ENCODE measurements at regions not wholly inside any gene's neighbourhood (a gene's known extent, or its start where the extent isn't known, plus 50 kb on each side); places are given as distances from the start of the nearest gene placed in this dataset.
A peak's percentile ranks its signal among the peaks of the same experiment; 100 is the strongest.

- Histone ChIP-seq H4K20me1 (ENCODE audit: insufficient read depth, low read length) (no peaks in the 10 kb centered on the region), H3K27ac (ENCODE audit: low read depth, low read length) (no peak overlapping the region), H3K36me3 (ENCODE audit: insufficient read depth, low read length) (no peaks in the 10 kb centered on the region), H2AFZ (ENCODE audit: low read length) (no peak overlapping the region), H3K79me2 (ENCODE audit: insufficient read depth, low read length) (no peaks in the 10 kb centered on the region), H3K27me3 (ENCODE audit: insufficient read depth, low read length) (peaks cover 7% of the 10 kb centered on the region), H3K4me1 (ENCODE audit: insufficient read depth, low read length) (peaks cover 5% of the 10 kb centered on the region), H3K4me2 (ENCODE audit: insufficient read depth, low read length) (no peak overlapping the region), H3K9me3 (ENCODE audit: low read depth, low read length) (no peaks in the 10 kb centered on the region), H3K4me3 (ENCODE audit: insufficient read depth, low read length) (no peak overlapping the region)
- TF ChIP-seq CTCF (IDR thresholded peaks at IDR 0.05; ENCODE audit: extremely low read depth, low read depth, low read length) = no peak
- DNase-seq (ENCODE audit: insufficient read length, low spot score, missing footprints) = no peak
Observed at GRCh38 chr22:44624689-44625420, 77.1 kb upstream of the PRR5 start.

DNA sequence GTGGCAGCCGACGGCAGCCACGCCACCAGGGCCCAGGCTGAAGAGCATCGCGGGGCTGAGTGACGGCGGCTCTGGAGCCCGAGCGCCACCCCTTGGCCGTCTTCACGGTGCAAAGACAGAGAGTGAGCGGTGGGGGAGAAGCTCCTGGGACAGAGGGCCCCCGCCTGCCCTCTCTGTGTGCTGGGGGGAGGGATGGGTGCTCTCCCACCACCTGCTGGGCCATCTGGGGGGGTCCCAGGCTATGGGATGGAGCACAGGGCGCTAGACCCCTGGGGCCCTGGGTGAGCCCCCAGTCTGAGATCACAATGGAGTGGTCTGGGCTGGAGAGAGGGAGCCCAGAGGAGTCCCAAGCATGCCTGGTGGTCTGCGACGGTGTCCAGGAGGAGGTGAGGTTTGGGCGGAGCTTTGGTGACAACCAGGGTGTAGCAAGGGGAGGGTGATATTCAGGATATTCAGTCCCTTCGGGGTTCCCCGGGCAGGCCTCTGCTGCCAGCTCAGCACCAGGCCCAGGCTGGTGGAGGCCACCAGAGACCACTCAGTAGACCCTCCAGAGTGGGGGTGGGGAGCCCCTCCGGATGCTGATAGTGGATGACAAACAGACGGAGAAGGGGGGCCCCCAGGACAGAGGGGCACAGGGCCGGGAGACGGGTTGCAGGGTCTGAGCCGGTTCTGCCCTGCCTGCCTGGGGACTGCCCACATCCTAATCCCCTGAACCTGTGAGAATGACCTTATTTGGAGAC lies 78.1 kb upstream of the PRR5 start:
- DNase-seq (ENCODE audit: insufficient read length, low spot score, missing footprints) = peak; percentile 92
- H3K4me3 ChIP-seq (ENCODE audit: insufficient read depth, low read length) = no peak overlapping the region
- H3K27ac ChIP-seq (ENCODE audit: low read depth, low read length) = no peak overlapping the region
- peak; percentile 52 for TF ChIP-seq CTCF (IDR thresholded peaks at IDR 0.05; ENCODE audit: extremely low read depth, low read depth, low read length)
- H3K9me3 ChIP-seq (ENCODE audit: low read depth, low read length) = no peaks in the 10 kb centered on the region
- no peaks in the 10 kb centered on the region for H4K20me1 ChIP-seq (ENCODE audit: insufficient read depth, low read length)
- no peaks in the 10 kb centered on the region for H3K36me3 ChIP-seq (ENCODE audit: insufficient read depth, low read length)
- H3K79me2 ChIP-seq (ENCODE audit: insufficient read depth, low read length) = no peaks in the 10 kb centered on the region
- H3K4me1 ChIP-seq (ENCODE audit: insufficient read depth, low read length) = peaks cover 5% of the 10 kb centered on the region
- no peak overlapping the region for H3K4me2 ChIP-seq (ENCODE audit: insufficient read depth, low read length)
- no peak overlapping the region for H2AFZ ChIP-seq (ENCODE audit: low read length)
- peaks cover 7% of the 10 kb centered on the region for H3K27me3 ChIP-seq (ENCODE audit: insufficient read depth, low read length)

DNA sequence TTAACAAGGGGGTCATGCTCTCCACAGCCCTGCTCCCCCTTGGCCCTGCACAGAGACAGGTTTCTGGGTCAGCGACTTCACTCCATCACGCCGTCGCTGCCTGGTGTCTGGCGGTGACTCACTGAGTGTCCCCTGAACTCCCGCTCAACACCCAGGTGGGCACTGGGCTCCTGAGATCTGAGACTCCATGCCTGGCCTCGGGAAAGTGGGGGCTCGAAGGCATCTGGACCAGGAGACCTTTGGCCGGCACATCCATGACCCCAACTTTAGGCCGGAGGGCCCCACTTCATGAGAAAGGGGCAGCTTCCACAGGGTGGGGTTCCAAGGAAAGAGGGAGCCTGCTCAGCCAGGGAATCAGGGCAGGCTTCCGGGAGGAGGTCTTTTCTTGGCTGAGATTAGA lies 79.3 kb upstream of the PRR5 start:
- Histone ChIP-seq H3K27ac (ENCODE audit: low read depth, low read length) (no peak overlapping the region), H3K4me3 (ENCODE audit: insufficient read depth, low read length) (no peak overlapping the region), H3K4me2 (ENCODE audit: insufficient read depth, low read length) (no peak overlapping the region), H2AFZ (ENCODE audit: low read length) (no peak overlapping the region), H3K36me3 (ENCODE audit: insufficient read depth, low read length) (no peaks in the 10 kb centered on the region), H4K20me1 (ENCODE audit: insufficient read depth, low read length) (no peaks in the 10 kb centered on the region), H3K79me2 (ENCODE audit: insufficient read depth, low read length) (no peaks in the 10 kb centered on the region), H3K9me3 (ENCODE audit: low read depth, low read length) (no peaks in the 10 kb centered on the region), H3K27me3 (ENCODE audit: insufficient read depth, low read length) (peaks cover 3% of the 10 kb centered on the region), H3K4me1 (ENCODE audit: insufficient read depth, low read length) (peaks cover 5% of the 10 kb centered on the region)
- DNase-seq (ENCODE audit: insufficient read length, low spot score, missing footprints) = peak; percentile 65
- TF ChIP-seq CTCF (IDR thresholded peaks at IDR 0.05; ENCODE audit: extremely low read depth, low read depth, low read length) = no peak

DNA sequence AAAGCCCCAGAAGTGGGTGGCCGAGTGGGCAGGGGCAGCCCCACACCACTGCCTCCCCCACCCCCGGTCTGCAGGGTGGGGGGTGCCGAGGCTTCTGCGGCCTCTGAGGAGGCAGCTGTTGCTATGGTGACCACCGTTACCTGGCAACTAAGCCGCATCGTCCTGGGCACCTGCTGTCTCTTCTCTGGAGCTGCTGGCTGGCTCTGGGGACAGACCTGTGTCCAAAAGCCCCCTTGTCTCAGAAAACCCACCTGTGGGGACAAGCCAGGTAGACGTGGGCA lies 79.9 kb upstream of the PRR5 start:
- H3K79me2 ChIP-seq (ENCODE audit: insufficient read depth, low read length) = no peaks in the 10 kb centered on the region
- no peak overlapping the region for H3K4me2 ChIP-seq (ENCODE audit: insufficient read depth, low read length)
- H3K27ac ChIP-seq (ENCODE audit: low read depth, low read length) = no peak overlapping the region
- peaks cover 3% of the 10 kb centered on the region for H3K27me3 ChIP-seq (ENCODE audit: insufficient read depth, low read length)
- TF ChIP-seq CTCF (IDR thresholded peaks at IDR 0.05; ENCODE audit: extremely low read depth, low read depth, low read length) = no peak
- H4K20me1 ChIP-seq (ENCODE audit: insufficient read depth, low read length) = no peaks in the 10 kb centered on the region
- H3K9me3 ChIP-seq (ENCODE audit: low read depth, low read length) = no peaks in the 10 kb centered on the region
- no peaks in the 10 kb centered on the region for H3K36me3 ChIP-seq (ENCODE audit: insufficient read depth, low read length)
- no peak for DNase-seq (ENCODE audit: insufficient read length, low spot score, missing footprints)
- peaks cover 5% of the 10 kb centered on the region for H3K4me1 ChIP-seq (ENCODE audit: insufficient read depth, low read length)
- H2AFZ ChIP-seq (ENCODE audit: low read length) = no peak overlapping the region
- no peak overlapping the region for H3K4me3 ChIP-seq (ENCODE audit: insufficient read depth, low read length)

All from osteoblast (primary cell).